IMR-90 (cell line): ENCODE measurements at regions not wholly inside any gene's neighbourhood (a gene's known extent, or its start where the extent isn't known, plus 50 kb on each side); places are given as distances from the start of the nearest gene placed in this dataset.

Source experiments
- POLR2A ChIP-seq: IDR thresholded peaks from 2 replicates; pipeline ENCODE4 v1.6.1; 2012; ENCODE audit warnings: mild to moderate bottlenecking, low read depth, low read length
- RAD21 ChIP-seq: IDR thresholded peaks from 2 replicates; pipeline ENCODE4 v1.6.1; 2012; ENCODE audit warnings: low read length, improper control_type of control experiment
- RFX5 ChIP-seq: IDR thresholded peaks from 2 replicates; pipeline ENCODE4 v1.8.0; 2012; ENCODE audit warnings: low read depth, mild to moderate bottlenecking, low read length, moderate library complexity
- TF ChIP-seq, protein P1 (sequence below): conservative IDR thresholded peaks from 2 replicates; pipeline ENCODE4 v1.5.1; 2012; ENCODE audit warnings: mild to moderate bottlenecking, low read depth, low read length, improper control_type of control experiment
- TF ChIP-seq, protein P2 (sequence below): fragments of 150-350 bp; IDR thresholded peaks from 2 replicates; pipeline ENCODE4 v1.6.1; 2017; ENCODE audit warnings: mild to moderate bottlenecking, antibody characterized with exemption, low read length, low read depth

DNA sequence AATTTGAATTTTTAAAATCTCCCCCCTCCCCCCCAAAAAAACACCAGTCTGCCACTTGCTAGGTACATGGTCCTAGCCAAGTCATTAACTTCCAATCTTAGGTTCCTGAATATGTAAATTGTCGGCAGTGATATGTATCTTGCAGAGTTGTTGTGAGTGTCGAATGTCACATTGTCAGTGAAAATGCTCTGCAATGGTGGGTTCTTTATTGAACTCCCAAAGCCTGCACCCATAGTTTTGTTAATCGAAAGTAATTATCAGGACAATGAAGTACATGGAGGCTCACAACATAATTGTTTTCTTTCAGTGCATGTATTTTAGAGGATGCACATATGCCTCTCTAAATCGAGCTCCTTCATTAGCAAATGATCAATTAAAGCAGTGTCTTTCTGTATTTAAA lies 185.6 kb upstream of the S100G start:
- TF ChIP-seq, protein P1, sequence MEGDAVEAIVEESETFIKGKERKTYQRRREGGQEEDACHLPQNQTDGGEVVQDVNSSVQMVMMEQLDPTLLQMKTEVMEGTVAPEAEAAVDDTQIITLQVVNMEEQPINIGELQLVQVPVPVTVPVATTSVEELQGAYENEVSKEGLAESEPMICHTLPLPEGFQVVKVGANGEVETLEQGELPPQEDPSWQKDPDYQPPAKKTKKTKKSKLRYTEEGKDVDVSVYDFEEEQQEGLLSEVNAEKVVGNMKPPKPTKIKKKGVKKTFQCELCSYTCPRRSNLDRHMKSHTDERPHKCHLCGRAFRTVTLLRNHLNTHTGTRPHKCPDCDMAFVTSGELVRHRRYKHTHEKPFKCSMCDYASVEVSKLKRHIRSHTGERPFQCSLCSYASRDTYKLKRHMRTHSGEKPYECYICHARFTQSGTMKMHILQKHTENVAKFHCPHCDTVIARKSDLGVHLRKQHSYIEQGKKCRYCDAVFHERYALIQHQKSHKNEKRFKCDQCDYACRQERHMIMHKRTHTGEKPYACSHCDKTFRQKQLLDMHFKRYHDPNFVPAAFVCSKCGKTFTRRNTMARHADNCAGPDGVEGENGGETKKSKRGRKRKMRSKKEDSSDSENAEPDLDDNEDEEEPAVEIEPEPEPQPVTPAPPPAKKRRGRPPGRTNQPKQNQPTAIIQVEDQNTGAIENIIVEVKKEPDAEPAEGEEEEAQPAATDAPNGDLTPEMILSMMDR: no peak
- no peak for TF ChIP-seq POLR2A
- TF ChIP-seq RAD21: no peak
- TF ChIP-seq, protein P2, sequence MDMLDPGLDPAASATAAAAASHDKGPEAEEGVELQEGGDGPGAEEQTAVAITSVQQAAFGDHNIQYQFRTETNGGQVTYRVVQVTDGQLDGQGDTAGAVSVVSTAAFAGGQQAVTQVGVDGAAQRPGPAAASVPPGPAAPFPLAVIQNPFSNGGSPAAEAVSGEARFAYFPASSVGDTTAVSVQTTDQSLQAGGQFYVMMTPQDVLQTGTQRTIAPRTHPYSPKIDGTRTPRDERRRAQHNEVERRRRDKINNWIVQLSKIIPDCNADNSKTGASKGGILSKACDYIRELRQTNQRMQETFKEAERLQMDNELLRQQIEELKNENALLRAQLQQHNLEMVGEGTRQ: no peak
- no peak for TF ChIP-seq RFX5
